HEK293 (cell line): ENCODE measurements at regions not wholly inside any gene's neighbourhood (a gene's known extent, or its start where the extent isn't known, plus 50 kb on each side); places are given as distances from the start of the nearest gene placed in this dataset.

Source experiments
- CTCF ChIP-seq: fragments of 450-650 bp; formaldehyde crosslinking; IDR thresholded peaks from 2 replicates; pipeline ENCODE4 v1.5.1; 2016; ENCODE audit warnings: missing biosample characterization, missing genetic modification characterization
- SP2 ChIP-seq: fragments of 450-650 bp; formaldehyde crosslinking; IDR thresholded peaks from 2 replicates; pipeline ENCODE4 v1.5.1; 2016; ENCODE audit warnings: missing biosample characterization, missing genetic modification characterization
- ZBTB6 ChIP-seq: fragments of 450-650 bp; formaldehyde crosslinking; IDR thresholded peaks from 2 replicates; pipeline ENCODE4 v1.5.1; 2017; ENCODE audit warnings: missing biosample characterization, missing genetic modification characterization
- ZNF132 ChIP-seq: fragments of 450-650 bp; formaldehyde crosslinking; IDR thresholded peaks from 2 replicates; pipeline ENCODE4 v1.5.1; 2017; ENCODE audit warnings: missing biosample characterization, missing genetic modification characterization, borderline replicate concordance
- ZNF501 ChIP-seq: fragments of 450-650 bp; formaldehyde crosslinking; IDR thresholded peaks from 2 replicates; pipeline ENCODE4 v1.5.1; 2016; ENCODE audit warnings: missing biosample characterization, missing genetic modification characterization

- no peak for TF ChIP-seq ZNF501 (tag by site-specific recombination)
- no peak for TF ChIP-seq CTCF (tag by site-specific recombination)
- TF ChIP-seq ZNF132 (tag by site-specific recombination): no peak
- TF ChIP-seq ZBTB6 (tag by site-specific recombination): no peak
- no peak for TF ChIP-seq SP2
Observed at GRCh38 chr1:234535763-234536515, 57.0 kb upstream of the TARBP1 start.
